Activated naive CD4-positive, alpha-beta T cell treated with anti-CD3 and anti-CD28 coated beads, Interleukin-2, amount 50 U/mL, for 72 hours (primary cell): ENCODE measurements at regions not wholly inside any gene's neighbourhood (a gene's known extent, or its start where the extent isn't known, plus 50 kb on each side); places are given as distances from the start of the nearest gene placed in this dataset.

ENCODE experiments used
- ATAC-seq, 2 donors: fragments of 150-1000 bp; cut with Tn5 transposase; 2 replicates each; pipeline ENCODE4 v1.10.0; 2021; ENCODE audit warnings: mild to moderate bottlenecking in 2 of 2, moderate library complexity in 2 of 2
- DNase-seq, 2 donors: peaks; one replicate each; pipeline ENCODE4 v3.0.0; 2021 to 2022; ENCODE audit warnings: low spot score in 2 of 2
- H3K27ac Mint-ChIP-seq, 2 donors: one replicate each; pipeline ENCODE4 v1.8.0; 2022; ENCODE audit warnings: mild to moderate bottlenecking in 2 of 2, mixed read lengths in 2 of 2
- H3K36me3 Mint-ChIP-seq, 2 donors: one replicate each; pipeline ENCODE4 v1.8.0; 2022; ENCODE audit warnings: mixed read lengths in 2 of 2
- H3K9me3 Mint-ChIP-seq, 2 donors: one replicate each; pipeline ENCODE4 v1.8.0; 2022; ENCODE audit warnings: mixed read lengths in 2 of 2

GRCh38 chr1:82215853-82216175 is 415.1 kb downstream of the ADGRL2 start:
- ATAC-seq = no peak
- DNase-seq = no peak
- Mint-ChIP-seq H3K27ac (no peak overlapping the region), H3K9me3 (peaks cover 0 to 8% of the 10 kb centered on the region in 2 donors), H3K36me3 (no peaks in the 10 kb centered on the region)

GRCh38 chr1:82215056-82215852 is 414.5 kb downstream of the ADGRL2 start:
- H3K9me3 Mint-ChIP-seq = peaks cover 0 to 4% of the 10 kb centered on the region in 2 donors
- H3K27ac Mint-ChIP-seq = no peak overlapping the region
- ATAC-seq (no peak), DNase-seq (no peak)
- H3K36me3 Mint-ChIP-seq = no peaks in the 10 kb centered on the region

- DNase-seq (no peak), ATAC-seq (no peak)
- H3K9me3 Mint-ChIP-seq = peaks cover 0 to 3% of the 10 kb centered on the region in 2 donors
- H3K36me3 Mint-ChIP-seq = no peaks in the 10 kb centered on the region
- no peak overlapping the region for H3K27ac Mint-ChIP-seq
Observed at GRCh38 chr1:82214606-82215005, 413.9 kb downstream of the ADGRL2 start.

GRCh38 chr1:82197606-82198005 is 396.9 kb downstream of the ADGRL2 start:
- ATAC-seq (no peak), DNase-seq (no peak)
- H3K9me3 Mint-ChIP-seq = peaks cover 0 to 3% of the 10 kb centered on the region in 2 donors
- H3K27ac Mint-ChIP-seq = no peak overlapping the region
- H3K36me3 Mint-ChIP-seq = no peaks in the 10 kb centered on the region

- Mint-ChIP-seq H3K9me3 (peaks cover 0 to 6% of the 10 kb centered on the region in 2 donors), H3K36me3 (no peaks in the 10 kb centered on the region), H3K27ac (no peak overlapping the region)
- ATAC-seq (no peak), DNase-seq (no peak)
Observed at GRCh38 chr1:82195245-82195644, 394.5 kb downstream of the ADGRL2 start.

- H3K27ac Mint-ChIP-seq = no peak overlapping the region
- H3K9me3 Mint-ChIP-seq = no peaks in the 10 kb centered on the region
- no peaks in the 10 kb centered on the region for H3K36me3 Mint-ChIP-seq
- ATAC-seq (no peak), DNase-seq (no peak)
Observed at GRCh38 chr1:82185084-82185483, 384.4 kb downstream of the ADGRL2 start.

GRCh38 chr1:82181846-82182245 is 381.1 kb downstream of the ADGRL2 start:
- no peak for ATAC-seq
- no peak overlapping the region for H3K27ac Mint-ChIP-seq
- no peak for DNase-seq
- no peaks in the 10 kb centered on the region for H3K36me3 Mint-ChIP-seq
- H3K9me3 Mint-ChIP-seq = no peaks in the 10 kb centered on the region

- no peak overlapping the region for H3K27ac Mint-ChIP-seq
- H3K9me3 Mint-ChIP-seq = no peaks in the 10 kb centered on the region
- no peak for DNase-seq
- ATAC-seq = no peak
- H3K36me3 Mint-ChIP-seq = no peaks in the 10 kb centered on the region
Observed at GRCh38 chr1:82179131-82179530, 378.4 kb downstream of the ADGRL2 start.

GRCh38 chr1:82177192-82177591 is 376.5 kb downstream of the ADGRL2 start:
- DNase-seq = no peak
- H3K9me3 Mint-ChIP-seq = peaks cover 0 to 6% of the 10 kb centered on the region in 2 donors
- no peaks in the 10 kb centered on the region for H3K36me3 Mint-ChIP-seq
- no peak overlapping the region for H3K27ac Mint-ChIP-seq
- no peak for ATAC-seq

GRCh38 chr1:82171955-82172354 is 371.2 kb downstream of the ADGRL2 start:
- Mint-ChIP-seq H3K9me3 (peaks cover 0 to 10% of the 10 kb centered on the region in 2 donors), H3K36me3 (no peaks in the 10 kb centered on the region), H3K27ac (no peak overlapping the region)
- ATAC-seq (no peak), DNase-seq (no peak)

- DNase-seq = no peak
- Mint-ChIP-seq H3K36me3 (no peaks in the 10 kb centered on the region), H3K27ac (no peak overlapping the region), H3K9me3 (peaks cover 0 to 7% of the 10 kb centered on the region in 2 donors)
- ATAC-seq = no peak
Observed at GRCh38 chr1:82168482-82168881, 367.7 kb downstream of the ADGRL2 start.

- Mint-ChIP-seq H3K27ac (no peak overlapping the region), H3K36me3 (no peaks in the 10 kb centered on the region), H3K9me3 (peaks cover 0 to 4% of the 10 kb centered on the region in 2 donors)
- DNase-seq = no peak
- ATAC-seq = no peak
Observed at GRCh38 chr1:82165304-82165703, 364.6 kb downstream of the ADGRL2 start.

- Mint-ChIP-seq H3K36me3 (no peaks in the 10 kb centered on the region), H3K27ac (no peak overlapping the region), H3K9me3 (no peaks in the 10 kb centered on the region)
- DNase-seq (no peak), ATAC-seq (no peak)
Observed at GRCh38 chr1:82162486-82163420, 362.0 kb downstream of the ADGRL2 start.

- no peak for DNase-seq
- Mint-ChIP-seq H3K27ac (peak overlapping the region in 1 of 2 donors; percentile 68), H3K9me3 (no peaks in the 10 kb centered on the region), H3K36me3 (no peaks in the 10 kb centered on the region)
- ATAC-seq = peak; percentile 4 to 75
Observed at GRCh38 chr1:82161700-82162141, 361.0 kb downstream of the ADGRL2 start.

- H3K36me3 Mint-ChIP-seq = no peaks in the 10 kb centered on the region
- peaks cover 0 to 2% of the 10 kb centered on the region in 2 donors for H3K9me3 Mint-ChIP-seq
- H3K27ac Mint-ChIP-seq = no peak overlapping the region
- ATAC-seq (no peak), DNase-seq (no peak)
Observed at GRCh38 chr1:82160903-82161302, 360.2 kb downstream of the ADGRL2 start.

GRCh38 chr1:82160036-82160435 is 359.3 kb downstream of the ADGRL2 start:
- peaks cover 0 to 5% of the 10 kb centered on the region in 2 donors for H3K9me3 Mint-ChIP-seq
- ATAC-seq = no peak
- DNase-seq = no peak
- no peaks in the 10 kb centered on the region for H3K36me3 Mint-ChIP-seq
- no peak overlapping the region for H3K27ac Mint-ChIP-seq

- Mint-ChIP-seq H3K9me3 (peaks cover 0 to 5% of the 10 kb centered on the region in 2 donors), H3K36me3 (no peaks in the 10 kb centered on the region), H3K27ac (no peak overlapping the region)
- DNase-seq (no peak), ATAC-seq (no peak)
Observed at GRCh38 chr1:82158981-82159380, 358.2 kb downstream of the ADGRL2 start.
